K562 (cell line): ENCODE measurements at regions not wholly inside any gene's neighbourhood (a gene's known extent, or its start where the extent isn't known, plus 50 kb on each side); places are given as distances from the start of the nearest gene placed in this dataset.

ENCODE experiments used
- ATAC-seq: fragments of 200-7000 bp; cut with Tn5 transposase; 3 replicates; pipeline ENCODE4 v1.9.1; 2020; ENCODE audit warnings: moderate library complexity
- BruUV-seq: library from RNA; stranded (reverse); fragments of 400-500 nt; replicated peaks from 2 replicates; lab custom pipeline; 2021; lab: Mats Ljungman, UMichigan
- CTCF ChIA-PET: fragments of 300-600 bp; formaldehyde crosslinking; extraction: SDS; loops from one replicate; lab custom pipeline; 2021; ENCODE audit warnings: low intra/inter-chr PET ratio; lab: Yijun Ruan, JAX
- POLR2A ChIA-PET: fragments of 300-600, 350-650 bp; sonication (Branson Sonifier 250); formaldehyde crosslinking; extraction: SDS; loops from one replicate; lab custom pipeline; 2021; ENCODE audit warnings: antibody characterized with exemption, inconsistent platforms; lab: Yijun Ruan, JAX
- DNase-seq, 4 experiments: peaks; one replicate each; pipeline versions ENCODE4 v3.0.0 to v3.0.0-alpha.2; 2011 to 2018; ENCODE audit warnings: low spot score in 3 of 4, mixed read lengths in 3 of 4; ENCODE audit errors: extremely low read depth in 1 of 4
- FAIRE-seq: peaks from 2 replicates; lab custom pipeline; 2011; peaks lifted over from hg19 to GRCh38; lab: Jason Lieb, UNC
- H2AFZ ChIP-seq: 2 replicates; pipeline ENCODE4 v1.6.0; 2011; ENCODE audit warnings: low read depth, low read length, control low read depth, inconsistent platforms
- H3K27ac ChIP-seq: fragments of 200-600 bp; 3 replicates; pipeline ENCODE4 v1.8.0; 2011; ENCODE audit warnings: low read depth, mild to moderate bottlenecking, control low read depth, inconsistent platforms, low read length, moderate library complexity, mixed read lengths; ENCODE audit errors: extremely low read depth
- H3K27me3 ChIP-seq, 2 experiments: fragments of 300-600 bp in 1 of 2; 2 replicates in 1 of 2; 3 replicates in 1 of 2; pipeline versions ENCODE4 v1.6.0 to v1.8.0; 2011; ENCODE audit warnings: inconsistent platforms in 2 of 2, low read length in 2 of 2, mild to moderate bottlenecking in 1 of 2, mixed read lengths in 1 of 2, moderate library complexity in 1 of 2; ENCODE audit not compliant: control insufficient read depth in 2 of 2, insufficient read depth in 2 of 2
- H3K36me3 ChIP-seq: fragments of 300-600 bp; 3 replicates; pipeline ENCODE4 v1.8.0; 2011; ENCODE audit warnings: mild to moderate bottlenecking, low read length, inconsistent platforms; ENCODE audit not compliant: control insufficient read depth, insufficient read depth
- H3K4me1 ChIP-seq, 2 experiments: fragments of 200-600 bp in 1 of 2; replicated peaks in 1 of 2; 2 replicates in 1 of 2; 3 replicates in 1 of 2; pipeline versions ENCODE4 v1.5.1 to v1.8.0; 2011; ENCODE audit warnings: inconsistent platforms in 2 of 2, low read length in 2 of 2, mild to moderate bottlenecking in 1 of 2, mixed read lengths in 1 of 2, moderate library complexity in 1 of 2; ENCODE audit not compliant: control insufficient read depth in 2 of 2, insufficient read depth in 2 of 2
- H3K4me2 ChIP-seq: 2 replicates; pipeline ENCODE4 v1.6.1; 2011; ENCODE audit warnings: low read length, control low read depth, inconsistent platforms, mixed read lengths; ENCODE audit not compliant: insufficient read depth
- H3K4me3 ChIP-seq: fragments of 200-600 bp; sonication (generic), shearing (Covaris generic); 2 replicates; pipeline ENCODE4 v1.5.1; 2016; ENCODE audit warnings: control low read depth, inconsistent platforms
- H3K79me2 ChIP-seq: fragments of 200-600 bp; 3 replicates; pipeline ENCODE4 v1.8.0; 2011; ENCODE audit warnings: low read length, inconsistent platforms; ENCODE audit not compliant: control insufficient read depth, insufficient read depth
- H3K9ac ChIP-seq, 2 experiments: 2 replicates each; pipeline versions ENCODE4 v1.6.0 to v1.6.1; 2011; ENCODE audit warnings: low read depth in 2 of 2, low read length in 2 of 2, control low read depth in 1 of 2, inconsistent platforms in 1 of 2, mild to moderate bottlenecking in 1 of 2, mixed read lengths in 1 of 2; ENCODE audit not compliant: insufficient read depth in 1 of 2
- H3K9me1 ChIP-seq: one replicate; pipeline ENCODE4 v1.6.0; 2011; ENCODE audit warnings: inconsistent platforms, mild to moderate bottlenecking, low read length, moderate library complexity; ENCODE audit not compliant: control insufficient read depth, insufficient read depth
- H3K9me3 ChIP-seq: replicated peaks from 2 replicates; pipeline ENCODE4 v1.5.1; 2011; ENCODE audit warnings: low read depth, low read length, inconsistent platforms; ENCODE audit not compliant: control insufficient read depth, insufficient read depth
- H4K20me1 ChIP-seq: replicated peaks from 2 replicates; pipeline ENCODE4 v1.6.1; 2011; ENCODE audit warnings: low read length, inconsistent platforms, mixed read lengths; ENCODE audit not compliant: control insufficient read depth, insufficient read depth
- MYNN ChIP-seq, 2 experiments: sonication (generic); formaldehyde crosslinking in 1 of 2; IDR thresholded peaks; 2 replicates each; pipeline versions ENCODE4 v1.5.0 to v1.6.1; 2016 to 2020; ENCODE audit warnings: antibody characterized with exemption in 1 of 2, missing genetic modification reagents in 1 of 2
- ZNF316 ChIP-seq: fragments of 450-650 bp; IDR thresholded peaks from 2 replicates; pipeline ENCODE4 v1.6.1; 2016
- WGBS: fragments of 100-300 bp; shearing (Covaris generic); methylation state at CpG from one replicate; pipeline ENCODE4 v1.1.6; 2016; ENCODE audit warnings: low coverage, mixed read lengths; ENCODE audit not compliant: insufficient coverage; ENCODE audit errors: missing lambda C conversion rate; 5-methylcytosine and 5-hydroxymethylcytosine counted together
- in situ Hi-C: fragments of 300-500 bp; cut with MboI; formaldehyde crosslinking; loops from 4 replicates; pipeline ENCODE4 v1.15.0; 2018; ENCODE audit warnings: inconsistent platforms, mixed read lengths
- intact Hi-C: fragments of 100-400 bp; cut with micrococcal nuclease; formaldehyde crosslinking; loops from 2 replicates; pipeline ENCODE4 v1.14.2; 2022
- TF ChIP-seq, protein P1 (sequence below), 2 experiments: fragments of 450-650 bp; formaldehyde crosslinking in 1 of 2; IDR thresholded peaks; 2 replicates each; pipeline versions ENCODE4 v1.4.0 to v1.6.1; 2014 to 2020; ENCODE audit warnings: mild to moderate bottlenecking in 2 of 2, borderline replicate concordance in 1 of 2, low read depth in 1 of 2
- TF ChIP-seq, protein P2 (sequence below), 2 experiments: fragments of 450-650 bp in 1 of 2; sonication (generic) in 1 of 2; formaldehyde crosslinking; conservative IDR thresholded peaks; 2 replicates each; pipeline versions ENCODE4 v1.4.0 to v1.8.1; 2020 to 2022; ENCODE audit warnings: mild to moderate bottlenecking in 1 of 2, missing genetic modification reagents in 1 of 2
- TF ChIP-seq, protein P3 (sequence below): sonication (generic); formaldehyde crosslinking; IDR thresholded peaks from 2 replicates; pipeline ENCODE4 v1.9.0; 2022; ENCODE audit warnings: mild to moderate bottlenecking, missing genetic modification reagents

DNA sequence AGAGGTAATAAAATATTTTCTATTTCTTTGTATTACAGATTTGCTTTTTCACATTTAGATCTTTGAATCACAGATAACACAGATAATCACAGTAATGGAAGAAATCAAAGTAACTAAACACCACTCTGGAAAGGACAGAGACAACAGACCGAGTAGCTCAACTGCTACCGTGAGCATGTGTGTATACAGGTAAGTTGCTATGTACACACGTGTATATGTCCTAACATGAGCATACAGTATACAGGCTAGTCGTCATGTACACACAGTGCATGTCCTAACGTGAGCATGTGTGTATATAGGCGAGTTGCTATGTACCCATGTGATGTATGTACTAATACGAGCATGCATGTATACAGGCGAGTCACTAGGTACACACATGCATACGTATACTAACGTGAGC is 379.0 kb downstream of the THBS2 start:
- FAIRE-seq = no peak
- H3K4me1 ChIP-seq = no peaks in the 10 kb centered on the region
- in situ Hi-C loops = no loop called here
- TF ChIP-seq, protein P1, sequence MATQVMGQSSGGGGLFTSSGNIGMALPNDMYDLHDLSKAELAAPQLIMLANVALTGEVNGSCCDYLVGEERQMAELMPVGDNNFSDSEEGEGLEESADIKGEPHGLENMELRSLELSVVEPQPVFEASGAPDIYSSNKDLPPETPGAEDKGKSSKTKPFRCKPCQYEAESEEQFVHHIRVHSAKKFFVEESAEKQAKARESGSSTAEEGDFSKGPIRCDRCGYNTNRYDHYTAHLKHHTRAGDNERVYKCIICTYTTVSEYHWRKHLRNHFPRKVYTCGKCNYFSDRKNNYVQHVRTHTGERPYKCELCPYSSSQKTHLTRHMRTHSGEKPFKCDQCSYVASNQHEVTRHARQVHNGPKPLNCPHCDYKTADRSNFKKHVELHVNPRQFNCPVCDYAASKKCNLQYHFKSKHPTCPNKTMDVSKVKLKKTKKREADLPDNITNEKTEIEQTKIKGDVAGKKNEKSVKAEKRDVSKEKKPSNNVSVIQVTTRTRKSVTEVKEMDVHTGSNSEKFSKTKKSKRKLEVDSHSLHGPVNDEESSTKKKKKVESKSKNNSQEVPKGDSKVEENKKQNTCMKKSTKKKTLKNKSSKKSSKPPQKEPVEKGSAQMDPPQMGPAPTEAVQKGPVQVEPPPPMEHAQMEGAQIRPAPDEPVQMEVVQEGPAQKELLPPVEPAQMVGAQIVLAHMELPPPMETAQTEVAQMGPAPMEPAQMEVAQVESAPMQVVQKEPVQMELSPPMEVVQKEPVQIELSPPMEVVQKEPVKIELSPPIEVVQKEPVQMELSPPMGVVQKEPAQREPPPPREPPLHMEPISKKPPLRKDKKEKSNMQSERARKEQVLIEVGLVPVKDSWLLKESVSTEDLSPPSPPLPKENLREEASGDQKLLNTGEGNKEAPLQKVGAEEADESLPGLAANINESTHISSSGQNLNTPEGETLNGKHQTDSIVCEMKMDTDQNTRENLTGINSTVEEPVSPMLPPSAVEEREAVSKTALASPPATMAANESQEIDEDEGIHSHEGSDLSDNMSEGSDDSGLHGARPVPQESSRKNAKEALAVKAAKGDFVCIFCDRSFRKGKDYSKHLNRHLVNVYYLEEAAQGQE (IDR thresholded peaks at IDR 0.05; ENCODE audit: borderline replicate concordance) = no peak
- TF ChIP-seq, protein P1 (CRISPR knock-in tag; IDR thresholded peaks at IDR 0.05; ENCODE audit: low read depth) = no peak
- no peak for TF ChIP-seq MYNN (IDR thresholded peaks at IDR 0.05)
- TF ChIP-seq MYNN (CRISPR knock-in tag; IDR thresholded peaks at IDR 0.05) = no peak
- TF ChIP-seq ZNF316 = no peak
- TF ChIP-seq, protein P2, sequence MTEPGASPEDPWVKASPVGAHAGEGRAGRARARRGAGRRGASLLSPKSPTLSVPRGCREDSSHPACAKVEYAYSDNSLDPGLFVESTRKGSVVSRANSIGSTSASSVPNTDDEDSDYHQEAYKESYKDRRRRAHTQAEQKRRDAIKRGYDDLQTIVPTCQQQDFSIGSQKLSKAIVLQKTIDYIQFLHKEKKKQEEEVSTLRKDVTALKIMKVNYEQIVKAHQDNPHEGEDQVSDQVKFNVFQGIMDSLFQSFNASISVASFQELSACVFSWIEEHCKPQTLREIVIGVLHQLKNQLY (CRISPR knock-in tag; conservative IDR thresholded peaks at IDR 0.05) = no peak
- TF ChIP-seq, protein P3, sequence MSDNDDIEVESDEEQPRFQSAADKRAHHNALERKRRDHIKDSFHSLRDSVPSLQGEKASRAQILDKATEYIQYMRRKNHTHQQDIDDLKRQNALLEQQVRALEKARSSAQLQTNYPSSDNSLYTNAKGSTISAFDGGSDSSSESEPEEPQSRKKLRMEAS (CRISPR knock-in tag) = no peak

More for the DNA sequence above, 379.0 kb downstream of the THBS2 start:
- CTCF ChIA-PET = no interaction called here
- 1% methylated on average over 10 of the region's 10 CpGs for WGBS
- Histone ChIP-seq H2AFZ (no peak overlapping the region), H3K4me2 (no peak overlapping the region), H3K9me3 (no peaks in the 10 kb centered on the region), H3K79me2 (no peaks in the 10 kb centered on the region), H3K27me3 (peaks cover 55 to 73% of the 10 kb centered on the region in 2 experiments; a peak in 4 of 5 replicates), H4K20me1 (peaks cover 8% of the 10 kb centered on the region; the same call in 1 of the 2 replicates), H3K4me3 (no peak overlapping the region), H3K36me3 (no peaks in the 10 kb centered on the region), H3K9ac (no peak overlapping the region), H3K9me1 (peaks cover 3% of the 10 kb centered on the region), H3K27ac (no peak overlapping the region)
- DNase-seq (no peak), ATAC-seq (no peak)
- POLR2A ChIA-PET = no interaction called here
- no TSS peak for BruUV-seq
- intact Hi-C loops = no loop called here
